Glomerular visceral epithelial cell (primary cell): ENCODE measurements at regions not wholly inside any gene's neighbourhood (a gene's known extent, or its start where the extent isn't known, plus 50 kb on each side); places are given as distances from the start of the nearest gene placed in this dataset.

ENCODE experiments used
- DNase-seq: peaks from one replicate; pipeline ENCODE4 v3.0.0-alpha.2; 2016; ENCODE audit errors: extremely low spot score

- no peak for DNase-seq
These were observed 1339.7 kb upstream of the CDH6 start for GRCh38 chr5:29853711-29854220.

GRCh38 chr5:29852329-29852728 is 1341.2 kb upstream of the CDH6 start:
- no peak for DNase-seq

DNA sequence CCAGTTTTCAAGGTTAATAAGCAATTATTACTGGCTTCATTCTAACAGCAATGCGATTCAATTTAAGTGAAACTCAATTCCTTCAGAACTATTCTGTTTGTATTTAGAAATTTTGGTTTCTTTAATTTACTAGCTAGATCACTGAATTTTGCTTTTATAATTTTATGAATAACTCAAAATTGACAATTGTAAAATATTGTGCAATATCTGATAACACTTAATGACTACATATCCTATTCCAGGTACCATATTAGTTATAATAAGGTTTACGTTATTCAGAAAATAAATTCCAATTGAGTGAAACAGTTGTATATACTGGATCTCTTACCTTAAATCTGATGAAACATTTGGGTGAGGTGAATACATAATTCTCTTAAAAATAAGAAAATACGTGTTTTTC is 1348.3 kb upstream of the CDH6 start:
- DNase-seq = no peak

DNA sequence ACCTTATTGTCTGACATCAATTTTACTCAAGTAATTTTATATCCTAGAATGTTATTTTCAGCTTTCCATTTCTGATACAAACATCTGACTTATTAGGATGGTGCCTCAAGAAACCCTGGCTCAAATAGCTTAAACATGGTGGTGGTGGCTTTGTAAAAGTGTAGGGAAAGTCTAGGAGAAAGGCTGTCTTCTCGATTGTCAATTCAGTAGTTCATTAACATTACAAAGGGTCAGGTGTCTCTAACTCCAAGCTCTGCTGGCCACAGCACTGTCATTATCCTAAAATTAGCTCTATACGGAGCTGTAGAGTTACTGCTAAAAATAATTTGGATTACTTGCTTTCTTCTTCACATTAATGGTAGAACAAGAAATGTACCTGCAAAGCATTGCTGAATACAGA is 1360.1 kb upstream of the CDH6 start:
- no peak for DNase-seq

DNA sequence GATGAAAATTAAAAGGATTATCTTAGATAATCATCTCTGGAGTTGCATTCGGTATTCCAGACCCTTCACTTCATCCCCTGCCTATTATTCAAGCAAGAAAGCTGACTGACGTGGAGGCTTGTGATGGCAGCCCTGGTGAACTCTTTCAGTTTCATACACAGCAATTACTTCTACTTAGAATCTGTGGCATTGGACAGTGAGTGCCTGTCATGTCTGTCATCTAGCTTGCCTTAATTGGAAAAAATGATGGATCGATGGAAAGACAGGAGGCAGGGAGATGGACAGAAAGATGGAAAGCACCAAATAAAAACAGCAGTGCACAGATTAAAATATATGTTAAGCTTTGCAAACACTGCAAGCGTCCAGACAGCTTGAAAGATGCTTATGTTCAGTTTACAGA is 1371.0 kb upstream of the CDH6 start:
- DNase-seq = no peak

DNA sequence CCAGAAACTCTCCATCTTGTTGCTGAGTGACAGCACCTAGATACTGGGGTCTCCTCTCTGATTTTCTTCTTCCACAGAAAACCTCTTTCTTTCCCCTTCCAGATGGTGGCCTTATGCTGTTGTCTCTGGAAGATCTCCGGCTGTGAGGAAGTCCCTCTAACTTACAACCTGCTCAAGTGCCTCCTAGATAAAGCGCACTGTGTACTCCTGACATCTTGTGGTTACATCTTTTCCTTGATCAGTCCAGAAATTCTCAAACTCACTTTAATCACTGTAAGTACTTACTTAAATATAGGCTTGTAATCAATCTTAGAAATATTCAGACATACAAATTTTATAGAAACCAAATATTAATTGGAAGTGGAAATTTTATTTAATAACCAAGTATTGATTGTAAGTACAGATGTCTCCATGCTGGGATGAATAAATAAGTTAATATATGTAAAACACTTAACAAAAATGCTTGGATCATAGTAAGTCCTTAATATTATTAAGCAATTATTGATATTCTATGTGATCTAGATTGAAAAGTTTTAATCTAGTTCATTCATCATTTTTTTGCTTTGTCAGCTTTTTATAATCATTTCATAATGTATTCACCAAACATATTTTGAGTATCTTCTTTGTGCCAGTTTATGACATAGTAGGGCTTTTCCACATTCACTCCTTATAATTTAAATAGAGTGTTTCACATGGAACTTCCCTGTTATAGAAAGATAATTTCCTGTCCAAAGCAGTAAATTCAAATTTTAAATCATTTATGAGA is 1381.4 kb upstream of the CDH6 start:
- peak; percentile 11 for DNase-seq

GRCh38 chr5:29805804-29806203 is 1387.7 kb upstream of the CDH6 start:
- DNase-seq = no peak

DNA sequence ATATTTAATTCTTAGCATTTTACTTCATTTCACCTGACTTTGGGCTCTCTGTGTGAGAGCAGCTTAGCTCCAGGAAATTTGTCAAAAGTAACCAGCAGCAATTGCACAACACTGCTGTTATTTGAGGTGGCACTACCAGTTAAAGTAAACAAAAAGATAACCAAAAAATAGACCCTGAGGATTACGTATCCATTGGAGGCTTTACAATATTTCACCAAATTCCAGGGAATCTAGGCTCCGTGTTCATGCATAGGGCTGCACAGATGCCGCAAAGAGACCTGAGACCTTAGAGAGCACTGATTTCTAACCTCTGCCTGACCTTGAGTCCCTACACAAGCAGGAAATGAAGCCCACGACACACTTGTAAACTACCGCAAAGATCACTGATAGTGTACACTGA is 1392.7 kb upstream of the CDH6 start:
- DNase-seq = no peak

GRCh38 chr5:29796013-29796412 is 1397.5 kb upstream of the CDH6 start:
- DNase-seq = no peak

DNA sequence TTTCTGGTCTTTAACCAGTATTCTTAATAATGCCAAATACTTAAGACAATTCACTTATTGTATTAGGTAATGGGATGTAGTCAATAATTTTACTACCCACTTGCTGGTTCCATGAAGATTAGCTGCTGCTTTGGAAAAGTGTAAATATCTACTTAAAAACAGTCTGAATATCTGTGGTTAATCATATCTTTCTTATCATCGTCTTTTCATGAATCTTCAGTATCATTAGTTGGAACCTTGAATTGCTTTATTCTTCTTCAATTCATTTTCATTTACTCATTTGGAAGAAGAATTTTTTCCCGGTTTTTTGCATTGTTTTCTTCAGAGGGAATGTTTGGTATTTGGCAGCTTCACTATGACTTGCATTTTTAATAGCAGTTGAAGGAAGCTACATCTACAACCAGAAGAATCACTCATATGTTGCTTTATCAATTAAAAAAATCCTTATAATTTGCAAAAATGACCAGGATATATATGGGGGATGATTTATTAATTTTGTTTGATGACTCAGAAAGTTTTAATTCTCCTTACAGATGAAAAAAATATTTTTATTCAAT is 1398.3 kb upstream of the CDH6 start:
- DNase-seq = no peak

DNA sequence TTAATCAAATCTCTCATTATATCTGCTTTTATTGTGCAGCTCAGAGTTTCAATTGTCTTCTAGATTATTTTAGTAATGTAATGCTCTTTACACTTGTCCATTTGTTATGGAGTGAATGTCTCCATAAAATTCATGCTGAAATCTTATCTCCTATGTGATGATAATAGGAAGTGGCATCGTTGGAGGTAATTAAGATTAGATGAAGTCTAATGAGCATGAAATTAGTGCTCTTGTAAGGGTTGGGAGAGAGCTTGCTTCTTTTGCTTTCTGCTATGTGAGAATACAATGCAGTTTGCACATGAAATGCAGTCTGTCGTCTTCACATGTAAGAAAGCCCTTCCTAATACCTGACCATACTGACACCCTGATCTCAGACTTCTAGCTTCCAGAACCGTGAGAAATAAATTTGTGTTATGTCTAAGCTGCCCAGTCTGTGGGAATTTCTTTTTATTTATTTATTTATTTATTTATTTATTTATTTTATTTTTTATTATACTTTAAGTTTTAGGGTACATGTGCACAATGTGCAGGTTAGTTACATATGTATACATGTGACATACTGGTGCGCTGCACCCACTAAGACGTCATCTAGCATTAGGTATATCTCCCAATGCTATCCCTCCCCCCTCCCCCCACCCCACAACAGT is 1399.2 kb upstream of the CDH6 start:
- DNase-seq = no peak

DNA sequence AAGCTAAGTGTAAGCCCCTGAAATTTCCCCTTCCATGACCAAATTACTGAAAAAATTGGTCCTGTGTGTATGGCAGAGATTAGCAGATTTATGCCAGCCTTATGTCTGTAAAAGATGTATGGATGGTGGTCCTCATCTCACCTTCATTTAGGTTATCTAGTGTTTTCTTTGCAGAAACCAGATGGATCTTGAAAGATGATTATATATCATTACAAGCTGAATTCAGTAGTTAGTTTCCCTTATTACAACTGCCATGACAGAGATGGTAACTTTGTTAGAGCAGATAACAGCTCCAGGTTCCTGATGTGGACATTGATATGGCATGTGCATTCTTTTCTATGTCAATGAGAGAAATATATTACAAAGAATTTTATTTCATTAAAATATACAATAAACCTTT is 1403.2 kb upstream of the CDH6 start:
- DNase-seq = no peak

DNA sequence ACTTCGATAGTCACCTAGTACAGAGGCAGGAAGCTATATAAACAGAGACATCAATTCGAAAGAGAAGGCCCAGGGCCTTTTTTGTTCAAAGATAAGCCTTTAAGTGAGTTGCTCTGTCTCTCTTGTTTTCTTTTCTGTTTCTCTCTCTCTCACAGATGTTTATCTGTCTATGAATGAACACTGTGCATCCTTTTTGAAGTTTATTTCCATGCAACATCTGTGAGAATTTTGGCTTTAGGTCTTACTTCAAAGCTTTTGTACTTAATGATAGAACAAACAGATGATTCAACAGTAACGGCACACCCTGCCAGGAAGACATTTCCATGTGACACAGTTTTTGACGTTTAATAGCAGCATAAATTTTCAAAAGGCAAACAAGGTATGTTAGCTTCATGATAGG is 1413.1 kb upstream of the CDH6 start:
- DNase-seq = no peak

DNA sequence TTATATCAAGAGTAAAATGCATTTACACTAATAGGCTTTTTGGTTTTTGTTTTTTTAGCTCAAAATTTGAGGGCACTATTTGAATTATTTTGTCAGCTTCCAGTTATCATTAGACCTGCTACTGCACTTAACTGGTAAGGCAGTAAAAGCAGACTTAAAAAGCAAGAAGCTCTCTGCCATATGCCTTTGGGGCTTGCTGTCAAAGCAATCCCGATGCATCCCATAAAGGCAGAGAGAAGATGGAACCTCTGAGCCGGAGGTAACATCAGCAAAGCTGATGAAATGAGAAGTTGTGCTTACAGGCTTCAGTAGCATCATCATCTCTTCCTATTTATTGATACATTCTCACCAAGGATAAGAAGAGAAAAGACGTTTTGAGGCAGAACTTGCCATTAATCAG is 1414.3 kb upstream of the CDH6 start:
- no peak for DNase-seq

GRCh38 chr5:29777373-29777772 is 1416.1 kb upstream of the CDH6 start:
- DNase-seq = no peak

DNA sequence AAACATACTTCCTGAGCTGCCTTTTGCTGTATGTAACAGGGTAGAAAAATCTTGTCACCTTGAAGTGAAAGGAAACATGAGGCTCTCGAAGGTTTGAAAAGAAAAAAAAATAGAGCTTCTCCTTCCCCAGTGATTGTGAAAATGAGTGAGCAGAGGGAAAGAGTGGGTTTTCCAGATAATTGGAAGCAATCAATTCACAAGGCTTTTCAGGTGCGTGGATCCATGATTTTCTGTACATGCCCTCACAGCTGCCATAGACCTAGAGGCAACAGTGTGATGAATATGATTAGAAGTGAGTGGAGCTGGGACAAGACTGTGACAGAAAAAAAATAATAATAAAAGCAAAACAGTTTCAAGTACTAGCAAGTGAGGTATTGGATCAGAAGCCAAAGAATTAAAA is 1422.5 kb upstream of the CDH6 start:
- DNase-seq = no peak

DNA sequence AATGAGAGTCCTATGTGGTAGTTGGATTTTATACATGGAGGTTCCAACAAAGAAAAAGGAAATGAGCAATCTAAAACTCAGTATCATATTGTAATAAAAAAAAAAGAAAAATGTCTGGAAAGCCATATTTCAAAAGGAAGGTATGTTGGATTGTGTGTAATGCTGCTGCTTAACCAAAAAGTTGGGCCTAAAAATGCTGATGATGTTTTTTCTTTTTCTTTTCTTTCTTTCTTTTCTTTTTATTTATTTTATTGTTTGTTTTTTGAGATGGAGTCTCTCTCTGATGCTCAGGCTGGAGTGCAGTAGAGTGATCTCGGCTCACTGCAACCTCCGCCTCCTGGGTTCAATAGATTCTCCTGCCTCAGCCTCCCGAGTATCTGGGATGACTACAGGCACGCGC is 1424.0 kb upstream of the CDH6 start:
- no peak for DNase-seq

GRCh38 chr5:29758986-29759421 is 1434.5 kb upstream of the CDH6 start:
- no peak for DNase-seq

DNA sequence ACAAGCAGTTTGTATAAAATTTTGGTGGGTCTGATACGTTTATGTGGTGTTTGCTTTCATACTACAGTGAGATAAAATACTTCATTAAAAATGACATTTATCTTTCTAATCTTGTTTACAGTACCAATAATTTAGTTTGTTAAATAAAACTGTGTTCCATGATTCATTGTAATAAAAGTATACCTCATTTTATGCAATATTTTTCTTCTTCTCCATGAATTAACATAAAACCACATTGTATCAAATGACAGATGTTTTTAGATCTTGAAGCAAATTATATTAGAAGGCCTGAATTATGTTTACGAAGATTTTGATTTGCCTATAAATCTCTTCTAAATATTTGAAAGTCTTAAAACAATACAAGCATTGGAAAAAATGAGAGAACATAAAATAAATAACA is 1443.0 kb upstream of the CDH6 start:
- DNase-seq = no peak

GRCh38 chr5:29744618-29745017 is 1448.9 kb upstream of the CDH6 start:
- no peak for DNase-seq

GRCh38 chr5:29720954-29721353 is 1472.5 kb upstream of the CDH6 start:
- DNase-seq = no peak

- no peak for DNase-seq
These were observed 1474.3 kb upstream of the CDH6 start for GRCh38 chr5:29719171-29719570.

DNA sequence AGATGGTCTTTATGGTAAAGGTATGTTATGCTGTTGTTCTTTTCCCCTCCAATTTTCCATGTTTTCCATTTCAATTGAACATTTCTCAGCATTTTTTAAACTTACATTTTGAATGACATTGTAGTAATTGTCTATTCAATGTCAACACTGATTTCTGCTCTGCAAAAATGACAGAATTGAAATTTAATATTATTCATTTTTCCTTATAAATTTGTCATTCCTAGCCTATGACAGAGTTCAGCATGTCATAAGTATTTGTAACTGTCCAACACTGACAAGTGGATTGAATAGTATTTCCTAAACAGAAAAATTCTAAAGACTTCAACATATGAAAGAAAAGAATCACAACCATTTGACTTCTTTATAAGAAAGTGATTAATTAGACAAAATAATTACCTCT is 1478.3 kb upstream of the CDH6 start:
- no peak for DNase-seq
